ENCODE measurements at regions not wholly inside any gene's neighbourhood (a gene's known extent, or its start where the extent isn't known, plus 50 kb on each side); places are given as distances from the start of the nearest gene placed in this dataset.
"Not testable (repeated sequence)": the region's sequence is repeated elsewhere in the genome, so short reads cannot be mapped to it uniquely, and the experiment has no call there.

- not testable (repeated sequence) for H3K27ac ChIP-seq (ENCODE audit: low read depth, low read length); H2AFZ ChIP-seq (ENCODE audit: low read length, unreplicated experiment); H3K79me2 ChIP-seq (ENCODE audit: control insufficient read depth, insufficient read depth, low read length, unreplicated experiment); H3K36me3 ChIP-seq (ENCODE audit: insufficient read depth, low read length); H3K4me1 ChIP-seq (ENCODE audit: control insufficient read depth, insufficient read depth, low read length, unreplicated experiment); H3K27me3 ChIP-seq (ENCODE audit: insufficient read depth, low read length); H3K4me3 ChIP-seq (ENCODE audit: low read depth, low read length)
These were observed 134.0 kb upstream of the FOXD4L5 start for GRCh38 chr9:65418966-65419365.

GRCh38 chr9:65416948-65417347, 131.9 kb upstream of the FOXD4L5 start:
- H3K79me2 ChIP-seq (ENCODE audit: control insufficient read depth, insufficient read depth, low read length, unreplicated experiment); H3K36me3 ChIP-seq (ENCODE audit: insufficient read depth, low read length): not testable (repeated sequence)

GRCh38 chr9:65414249-65414648, 129.2 kb upstream of the FOXD4L5 start:
- H3K79me2 ChIP-seq (ENCODE audit: control insufficient read depth, insufficient read depth, low read length, unreplicated experiment); H3K27ac ChIP-seq (ENCODE audit: low read depth, low read length); H3K4me1 ChIP-seq (ENCODE audit: control insufficient read depth, insufficient read depth, low read length, unreplicated experiment); H3K36me3 ChIP-seq (ENCODE audit: insufficient read depth, low read length); H2AFZ ChIP-seq (ENCODE audit: low read length, unreplicated experiment); H3K27me3 ChIP-seq (ENCODE audit: insufficient read depth, low read length); H3K4me3 ChIP-seq (ENCODE audit: low read depth, low read length): not testable (repeated sequence)

More at GRCh38 chr9:65416948-65417347, 131.9 kb upstream of the FOXD4L5 start:
- not testable (repeated sequence) for H3K27me3 ChIP-seq (ENCODE audit: insufficient read depth, low read length); H3K27ac ChIP-seq (ENCODE audit: low read depth, low read length); H3K4me3 ChIP-seq (ENCODE audit: low read depth, low read length); H2AFZ ChIP-seq (ENCODE audit: low read length, unreplicated experiment); H3K4me1 ChIP-seq (ENCODE audit: control insufficient read depth, insufficient read depth, low read length, unreplicated experiment)

- not testable (repeated sequence) for H3K36me3 ChIP-seq (ENCODE audit: insufficient read depth, low read length); H3K27me3 ChIP-seq (ENCODE audit: insufficient read depth, low read length); H3K4me3 ChIP-seq (ENCODE audit: low read depth, low read length); H3K79me2 ChIP-seq (ENCODE audit: control insufficient read depth, insufficient read depth, low read length, unreplicated experiment); H2AFZ ChIP-seq (ENCODE audit: low read length, unreplicated experiment); H3K27ac ChIP-seq (ENCODE audit: low read depth, low read length); H3K4me1 ChIP-seq (ENCODE audit: control insufficient read depth, insufficient read depth, low read length, unreplicated experiment)
These were observed 128.4 kb upstream of the FOXD4L5 start for GRCh38 chr9:65413371-65413770.

- H3K36me3 ChIP-seq (ENCODE audit: insufficient read depth, low read length) = no peaks in the 10 kb centered on the region
- no peaks in the 10 kb centered on the region for H3K4me1 ChIP-seq (ENCODE audit: control insufficient read depth, insufficient read depth, low read length, unreplicated experiment)
- H3K27ac ChIP-seq (ENCODE audit: low read depth, low read length) = no peak overlapping the region
- no peaks in the 10 kb centered on the region for H3K79me2 ChIP-seq (ENCODE audit: control insufficient read depth, insufficient read depth, low read length, unreplicated experiment)
- no peaks in the 10 kb centered on the region for H3K27me3 ChIP-seq (ENCODE audit: insufficient read depth, low read length)
- H2AFZ ChIP-seq (ENCODE audit: low read length, unreplicated experiment) = no peak overlapping the region
- H3K4me3 ChIP-seq (ENCODE audit: low read depth, low read length) = no peak overlapping the region
These were observed 126.9 kb upstream of the FOXD4L5 start for GRCh38 chr9:65411901-65412300.

GRCh38 chr9:65411336-65411735, 126.3 kb upstream of the FOXD4L5 start:
- no peak overlapping the region for H3K4me3 ChIP-seq (ENCODE audit: low read depth, low read length)
- H2AFZ ChIP-seq (ENCODE audit: low read length, unreplicated experiment) = no peak overlapping the region
- H3K79me2 ChIP-seq (ENCODE audit: control insufficient read depth, insufficient read depth, low read length, unreplicated experiment) = no peaks in the 10 kb centered on the region
- no peaks in the 10 kb centered on the region for H3K36me3 ChIP-seq (ENCODE audit: insufficient read depth, low read length)
- no peak overlapping the region for H3K27ac ChIP-seq (ENCODE audit: low read depth, low read length)
- H3K27me3 ChIP-seq (ENCODE audit: insufficient read depth, low read length) = no peaks in the 10 kb centered on the region
- no peaks in the 10 kb centered on the region for H3K4me1 ChIP-seq (ENCODE audit: control insufficient read depth, insufficient read depth, low read length, unreplicated experiment)

- no peak overlapping the region for H3K27ac ChIP-seq (ENCODE audit: low read depth, low read length)
- no peaks in the 10 kb centered on the region for H3K4me1 ChIP-seq (ENCODE audit: control insufficient read depth, insufficient read depth, low read length, unreplicated experiment)
- H3K79me2 ChIP-seq (ENCODE audit: control insufficient read depth, insufficient read depth, low read length, unreplicated experiment) = no peaks in the 10 kb centered on the region
- H3K4me3 ChIP-seq (ENCODE audit: low read depth, low read length) = no peak overlapping the region
- H2AFZ ChIP-seq (ENCODE audit: low read length, unreplicated experiment) = no peak overlapping the region
- H3K27me3 ChIP-seq (ENCODE audit: insufficient read depth, low read length) = no peaks in the 10 kb centered on the region
- no peaks in the 10 kb centered on the region for H3K36me3 ChIP-seq (ENCODE audit: insufficient read depth, low read length)
These were observed 125.9 kb upstream of the FOXD4L5 start for GRCh38 chr9:65410926-65411325.

- no peaks in the 10 kb centered on the region for H3K27me3 ChIP-seq (ENCODE audit: insufficient read depth, low read length)
- no peak overlapping the region for H3K4me3 ChIP-seq (ENCODE audit: low read depth, low read length)
- H3K79me2 ChIP-seq (ENCODE audit: control insufficient read depth, insufficient read depth, low read length, unreplicated experiment) = no peaks in the 10 kb centered on the region
- H3K4me1 ChIP-seq (ENCODE audit: control insufficient read depth, insufficient read depth, low read length, unreplicated experiment) = no peaks in the 10 kb centered on the region
- no peaks in the 10 kb centered on the region for H3K36me3 ChIP-seq (ENCODE audit: insufficient read depth, low read length)
- H3K27ac ChIP-seq (ENCODE audit: low read depth, low read length) = no peak overlapping the region
- no peak overlapping the region for H2AFZ ChIP-seq (ENCODE audit: low read length, unreplicated experiment)
These were observed 124.5 kb upstream of the FOXD4L5 start for GRCh38 chr9:65409471-65409980.

GRCh38 chr9:65408806-65409205, 123.8 kb upstream of the FOXD4L5 start:
- H2AFZ ChIP-seq (ENCODE audit: low read length, unreplicated experiment); H3K27me3 ChIP-seq (ENCODE audit: insufficient read depth, low read length); H3K79me2 ChIP-seq (ENCODE audit: control insufficient read depth, insufficient read depth, low read length, unreplicated experiment); H3K36me3 ChIP-seq (ENCODE audit: insufficient read depth, low read length); H3K27ac ChIP-seq (ENCODE audit: low read depth, low read length); H3K4me1 ChIP-seq (ENCODE audit: control insufficient read depth, insufficient read depth, low read length, unreplicated experiment); H3K4me3 ChIP-seq (ENCODE audit: low read depth, low read length): not testable (repeated sequence)

GRCh38 chr9:65406625-65407024, 121.6 kb upstream of the FOXD4L5 start:
- H2AFZ ChIP-seq (ENCODE audit: low read length, unreplicated experiment); H3K36me3 ChIP-seq (ENCODE audit: insufficient read depth, low read length); H3K79me2 ChIP-seq (ENCODE audit: control insufficient read depth, insufficient read depth, low read length, unreplicated experiment); H3K27me3 ChIP-seq (ENCODE audit: insufficient read depth, low read length); H3K4me1 ChIP-seq (ENCODE audit: control insufficient read depth, insufficient read depth, low read length, unreplicated experiment); H3K27ac ChIP-seq (ENCODE audit: low read depth, low read length); H3K4me3 ChIP-seq (ENCODE audit: low read depth, low read length): not testable (repeated sequence)

- H3K27me3 ChIP-seq (ENCODE audit: insufficient read depth, low read length); H3K4me3 ChIP-seq (ENCODE audit: low read depth, low read length); H3K4me1 ChIP-seq (ENCODE audit: control insufficient read depth, insufficient read depth, low read length, unreplicated experiment); H3K36me3 ChIP-seq (ENCODE audit: insufficient read depth, low read length); H3K79me2 ChIP-seq (ENCODE audit: control insufficient read depth, insufficient read depth, low read length, unreplicated experiment); H2AFZ ChIP-seq (ENCODE audit: low read length, unreplicated experiment); H3K27ac ChIP-seq (ENCODE audit: low read depth, low read length): not testable (repeated sequence)
These were observed 120.8 kb upstream of the FOXD4L5 start for GRCh38 chr9:65405766-65406165.

GRCh38 chr9:65405253-65405652, 120.2 kb upstream of the FOXD4L5 start:
- no peak overlapping the region for H3K27ac ChIP-seq (ENCODE audit: low read depth, low read length)
- no peak overlapping the region for H2AFZ ChIP-seq (ENCODE audit: low read length, unreplicated experiment)
- H3K27me3 ChIP-seq (ENCODE audit: insufficient read depth, low read length) = no peaks in the 10 kb centered on the region
- no peaks in the 10 kb centered on the region for H3K79me2 ChIP-seq (ENCODE audit: control insufficient read depth, insufficient read depth, low read length, unreplicated experiment)
- H3K4me1 ChIP-seq (ENCODE audit: control insufficient read depth, insufficient read depth, low read length, unreplicated experiment) = no peaks in the 10 kb centered on the region
- no peak overlapping the region for H3K4me3 ChIP-seq (ENCODE audit: low read depth, low read length)
- no peaks in the 10 kb centered on the region for H3K36me3 ChIP-seq (ENCODE audit: insufficient read depth, low read length)
